ENCODE measurements at regions not wholly inside any gene's neighbourhood (a gene's known extent, or its start where the extent isn't known, plus 50 kb on each side); places are given as distances from the start of the nearest gene placed in this dataset.

DNA sequence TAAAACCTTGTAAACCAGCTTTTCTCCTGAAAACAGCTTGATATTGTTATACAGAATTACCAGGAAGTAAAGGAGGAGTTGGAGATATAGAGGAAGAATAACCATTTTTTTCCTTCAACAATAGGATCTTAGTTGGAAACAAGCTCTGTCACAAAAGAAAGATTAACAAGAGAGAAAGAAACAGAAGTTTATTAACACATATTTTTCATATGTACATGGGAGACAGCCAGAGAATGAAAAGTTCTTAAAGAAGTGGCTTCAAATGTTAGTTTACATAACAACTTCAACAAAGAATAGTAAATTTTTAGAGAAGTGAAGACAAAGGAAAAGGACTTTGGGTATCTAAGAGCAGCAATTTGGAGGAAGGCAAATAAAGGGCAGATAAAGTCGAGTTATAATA is 94.9 kb upstream of the ANKRD50 start:
- DNase-seq (ENCODE audit: low read depth): no peak

DNA sequence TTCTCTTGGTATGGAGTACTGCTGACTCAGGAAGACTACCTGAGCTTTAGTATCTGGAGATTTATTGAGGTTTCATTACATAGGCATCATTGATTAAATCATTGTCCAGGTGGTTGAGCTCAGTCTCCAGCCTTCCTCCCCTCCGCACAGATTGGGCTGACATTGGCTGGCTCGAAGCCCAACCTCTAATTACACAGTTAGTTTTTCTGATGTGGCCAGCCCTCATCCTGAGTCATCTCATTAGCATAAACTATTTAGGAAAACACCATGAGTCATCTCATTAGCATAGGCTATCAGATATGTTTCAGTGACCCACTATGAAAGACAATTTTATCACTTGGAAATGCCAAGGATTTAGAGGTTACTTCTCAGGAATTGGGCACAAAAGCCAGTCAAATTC is 93.9 kb upstream of the ANKRD50 start:
- DNase-seq (ENCODE audit: low read depth): peak; percentile 38

DNA sequence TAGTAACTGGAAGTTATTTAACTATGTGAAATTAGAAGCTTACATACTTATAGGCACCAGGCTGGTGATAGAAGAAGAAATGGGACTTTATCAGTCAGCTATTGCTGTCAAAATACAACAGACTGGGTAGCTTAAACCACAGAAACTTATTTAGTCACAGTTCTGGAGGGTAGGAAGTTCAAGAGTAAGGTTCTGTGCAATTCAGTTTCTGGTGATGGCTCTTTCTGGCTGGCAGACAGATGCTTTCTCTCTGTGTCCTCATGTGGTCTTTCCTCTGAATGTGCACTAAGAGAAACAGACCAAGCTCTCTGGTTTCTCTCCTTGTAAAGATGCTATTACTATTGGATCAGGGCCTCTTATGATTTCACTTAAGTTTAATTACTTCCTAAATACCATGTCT is 92.1 kb upstream of the ANKRD50 start:
- DNase-seq (ENCODE audit: low read depth): peak; percentile 26

DNA sequence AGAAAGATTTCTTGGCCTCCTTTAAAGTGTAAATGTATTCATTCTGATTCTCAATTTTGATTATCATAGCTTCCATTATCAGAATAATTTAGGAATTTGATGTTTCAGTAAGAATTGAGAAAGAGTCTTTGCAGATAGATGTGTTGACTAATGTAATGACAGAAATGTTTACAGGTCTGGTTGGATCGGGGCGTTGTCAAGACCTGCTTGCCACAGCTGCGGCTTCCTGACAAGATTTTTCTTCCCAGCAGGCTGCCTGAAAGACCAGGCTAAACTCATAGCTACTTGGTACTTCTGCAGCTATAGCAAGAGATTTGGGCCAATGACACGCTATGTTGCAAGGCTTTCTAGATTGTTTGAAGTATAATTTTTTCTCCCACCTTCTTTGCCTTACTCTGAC is 91.5 kb upstream of the ANKRD50 start:
- no peak for DNase-seq (ENCODE audit: low read depth)

DNA sequence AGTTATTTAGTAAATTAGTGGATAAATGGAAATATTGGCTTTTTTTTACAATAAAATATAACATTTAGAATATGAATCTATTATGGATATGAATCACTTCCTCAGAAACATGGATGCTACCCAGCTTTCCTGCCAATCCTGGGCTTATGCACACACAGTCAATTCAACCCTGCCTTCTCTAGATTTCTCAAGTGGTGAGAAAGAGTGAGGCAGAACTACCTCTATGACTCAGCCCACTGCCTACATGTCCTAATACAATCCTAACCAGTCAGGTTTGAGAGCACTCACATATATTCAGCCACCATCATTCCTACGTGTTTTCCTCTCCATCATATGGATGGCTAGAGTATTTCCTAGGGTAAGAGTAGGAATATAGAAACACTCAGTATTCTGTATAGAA is 91.1 kb upstream of the ANKRD50 start:
- DNase-seq (ENCODE audit: low read depth): no peak

DNA sequence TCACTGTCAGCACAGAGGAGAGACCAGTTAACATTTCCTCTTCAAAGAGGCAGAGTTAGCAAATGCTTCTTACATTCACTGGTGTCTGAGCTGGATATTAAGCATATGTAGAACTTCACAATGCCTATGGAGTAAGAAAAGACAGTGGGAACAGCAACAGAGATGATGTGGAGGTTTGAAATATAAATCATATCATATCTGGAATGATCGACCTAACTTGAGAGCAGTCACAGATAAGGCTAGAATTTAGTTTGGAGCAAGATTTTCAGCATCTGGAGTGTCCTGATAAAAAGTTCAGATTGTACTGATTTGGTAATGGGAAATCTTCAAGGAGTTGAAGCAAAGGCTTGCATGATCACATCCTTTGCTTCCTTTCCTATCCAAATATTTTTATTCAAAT is 90.5 kb upstream of the ANKRD50 start:
- no peak for DNase-seq (ENCODE audit: low read depth)

DNA sequence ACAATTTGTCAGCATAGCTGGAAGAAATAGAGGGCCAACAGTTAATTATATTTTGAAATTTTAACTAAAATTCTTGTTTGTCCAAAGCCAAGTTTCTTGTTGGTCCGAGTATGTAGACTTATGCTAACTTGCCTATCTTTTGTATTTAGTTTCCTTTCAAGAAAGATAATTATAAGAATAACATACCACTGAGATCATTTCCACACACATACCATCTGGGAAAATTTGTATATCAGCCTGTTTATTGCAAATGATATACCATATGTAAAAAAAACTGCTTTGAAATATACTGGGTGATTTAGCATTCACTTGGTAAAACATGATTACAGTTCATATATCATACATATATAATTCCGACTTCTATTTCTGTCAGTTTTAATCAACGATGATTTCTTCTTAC is 84.7 kb upstream of the ANKRD50 start:
- no peak for DNase-seq (ENCODE audit: low read depth)

DNA sequence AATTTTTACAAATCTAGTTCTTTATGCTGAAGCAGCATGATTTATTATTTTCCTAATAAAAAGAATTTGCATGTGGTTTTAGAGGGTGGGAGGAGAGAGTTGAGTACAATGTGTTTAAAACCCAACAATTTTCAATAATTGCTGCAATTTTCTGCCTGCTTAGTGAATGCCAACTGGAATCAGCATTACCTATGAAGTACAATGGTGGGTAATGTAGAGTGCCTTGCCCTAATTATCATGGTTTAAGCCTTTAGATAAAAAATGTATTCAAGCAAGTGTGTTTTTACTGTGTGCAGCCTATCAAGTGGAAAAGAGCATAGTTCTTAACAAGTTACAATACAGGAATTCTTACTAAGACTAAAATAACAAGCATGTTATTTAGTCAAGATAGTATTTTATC is 77.9 kb upstream of the ANKRD50 start:
- DNase-seq (ENCODE audit: low read depth): no peak

DNA sequence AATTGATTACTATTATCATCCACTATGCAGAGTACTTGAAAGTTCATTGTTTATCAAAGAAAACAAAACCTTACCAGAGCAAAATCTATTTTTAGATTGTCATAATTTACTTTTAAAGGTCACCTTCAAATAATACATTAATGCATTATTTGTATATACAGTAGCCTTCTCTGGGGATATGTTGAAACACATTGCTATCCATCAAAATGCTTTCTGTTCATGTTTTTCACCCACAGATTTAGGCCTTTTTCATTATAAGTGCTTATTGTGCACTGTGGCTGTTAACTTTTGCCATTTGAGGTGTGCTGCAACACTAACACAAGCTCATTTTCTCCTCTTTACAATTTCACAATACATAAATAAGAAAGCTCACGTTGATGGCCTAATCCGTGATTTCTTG is 74.1 kb upstream of the ANKRD50 start:
- DNase-seq (ENCODE audit: low read depth): no peak

DNA sequence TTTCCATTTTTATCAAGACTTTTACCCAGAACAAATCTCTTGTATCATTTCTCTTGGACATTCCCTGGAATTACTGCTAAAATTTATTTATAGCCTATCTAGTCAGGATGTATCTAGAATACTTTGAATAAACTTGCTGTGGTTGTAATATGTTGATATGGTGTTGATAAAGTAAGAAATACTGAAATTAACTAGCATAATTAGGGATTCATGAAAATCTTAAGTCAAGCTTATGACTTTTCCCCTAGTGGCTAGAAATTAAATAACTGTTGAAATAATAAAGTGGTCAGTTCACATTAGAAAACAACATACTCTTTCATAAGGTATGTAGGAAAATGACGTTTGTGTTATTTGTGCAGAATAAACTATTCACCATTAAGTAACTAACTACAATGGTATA is 73.1 kb upstream of the ANKRD50 start:
- DNase-seq (ENCODE audit: low read depth): no peak

DNA sequence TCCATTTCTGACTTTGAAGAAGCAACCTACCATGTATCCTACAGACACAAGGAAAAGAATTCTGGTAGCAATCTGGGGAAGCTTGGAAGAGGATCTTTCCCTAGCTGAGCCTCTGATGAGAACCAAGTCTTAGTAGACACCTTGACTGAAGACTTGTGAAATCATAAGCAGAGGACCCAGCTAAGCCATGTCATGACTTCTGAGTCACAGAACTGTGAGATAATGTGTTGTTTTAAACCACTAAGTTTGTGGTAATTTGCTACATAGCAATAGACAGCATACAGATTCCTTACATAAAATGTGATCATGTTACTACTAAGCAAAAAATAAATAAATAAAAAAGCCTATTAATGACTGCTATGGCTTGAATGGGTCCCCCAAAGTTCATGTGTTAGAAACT is 71.3 kb upstream of the ANKRD50 start:
- peak; percentile 38 for DNase-seq (ENCODE audit: low read depth)

DNA sequence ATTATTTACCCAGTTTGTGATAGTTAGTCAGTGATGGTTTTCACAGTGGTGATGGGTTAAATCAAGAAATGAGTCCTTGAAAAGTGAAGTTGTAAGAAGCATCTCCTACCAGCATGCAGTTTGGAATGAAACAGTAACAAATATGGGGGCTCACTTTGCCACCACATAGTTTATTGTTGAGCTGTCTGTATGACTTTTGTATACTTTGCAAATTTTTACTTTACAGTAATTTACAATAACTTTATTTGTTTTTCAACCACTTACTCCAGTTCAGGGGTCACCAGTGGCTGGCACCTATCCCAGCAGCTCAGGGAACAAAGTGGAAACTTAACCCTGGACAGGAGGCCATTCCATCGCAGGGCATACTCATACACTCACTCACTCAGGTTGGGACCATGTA is 64.5 kb upstream of the ANKRD50 start:
- no peak for DNase-seq (ENCODE audit: low read depth)

DNA sequence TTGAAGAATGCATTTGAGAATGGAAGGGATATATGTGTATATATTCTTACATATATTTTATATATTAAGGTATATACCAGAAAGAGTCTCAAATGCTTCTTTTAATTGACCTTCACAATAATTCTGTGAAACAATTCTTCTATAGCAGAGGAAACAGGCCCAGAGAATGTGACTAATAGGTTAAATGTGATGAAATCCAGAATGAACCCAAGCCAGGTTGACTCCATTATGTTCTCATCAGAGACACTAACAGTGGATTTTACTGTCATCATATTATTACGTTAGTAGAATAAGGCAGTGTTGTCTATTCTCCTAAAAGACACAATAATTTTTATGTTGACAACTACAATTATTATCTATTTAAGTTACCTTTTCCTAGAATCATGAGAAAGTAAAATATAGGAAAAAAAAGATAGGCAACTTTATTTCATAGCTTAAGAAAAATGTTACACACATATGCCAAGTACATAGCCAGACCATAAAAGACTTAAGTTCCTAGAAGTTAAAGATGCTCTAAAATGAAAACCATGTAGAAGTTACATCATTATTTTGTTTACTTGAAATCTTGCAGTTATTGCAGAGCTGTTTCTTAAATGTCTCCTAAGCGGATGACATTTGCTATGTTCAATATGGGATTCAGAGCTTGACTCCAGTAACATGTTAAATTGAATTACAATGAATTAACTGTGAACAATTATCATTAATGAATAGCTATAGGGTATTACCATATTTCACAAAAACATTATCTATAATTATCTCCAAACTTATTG is 56.2 kb upstream of the ANKRD50 start:
- DNase-seq (ENCODE audit: low read depth): no peak

DNA sequence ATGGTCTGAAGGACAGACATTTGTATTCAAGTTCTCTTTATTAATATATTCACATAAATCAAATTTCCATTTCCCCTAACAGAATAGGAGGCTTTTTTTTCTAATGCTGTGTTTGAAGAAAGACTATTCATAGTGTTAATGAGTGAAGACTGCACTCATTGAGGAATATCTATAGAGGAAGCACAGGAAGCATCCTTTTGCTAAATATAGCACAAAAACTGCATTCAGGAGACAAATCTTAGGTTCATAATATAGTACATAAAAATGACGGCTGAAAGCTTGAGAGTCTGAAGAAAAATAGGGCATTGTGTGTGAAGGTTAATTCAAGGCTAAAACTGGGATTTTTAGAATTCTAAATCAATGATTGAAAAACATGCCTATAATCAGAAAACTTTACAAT is 50.4 kb upstream of the ANKRD50 start:
- DNase-seq (ENCODE audit: low read depth): no peak

Data from EH (cell line).